ENCODE measurements at regions not wholly inside any gene's neighbourhood (a gene's known extent, or its start where the extent isn't known, plus 50 kb on each side); places are given as distances from the start of the nearest gene placed in this dataset.

DNA sequence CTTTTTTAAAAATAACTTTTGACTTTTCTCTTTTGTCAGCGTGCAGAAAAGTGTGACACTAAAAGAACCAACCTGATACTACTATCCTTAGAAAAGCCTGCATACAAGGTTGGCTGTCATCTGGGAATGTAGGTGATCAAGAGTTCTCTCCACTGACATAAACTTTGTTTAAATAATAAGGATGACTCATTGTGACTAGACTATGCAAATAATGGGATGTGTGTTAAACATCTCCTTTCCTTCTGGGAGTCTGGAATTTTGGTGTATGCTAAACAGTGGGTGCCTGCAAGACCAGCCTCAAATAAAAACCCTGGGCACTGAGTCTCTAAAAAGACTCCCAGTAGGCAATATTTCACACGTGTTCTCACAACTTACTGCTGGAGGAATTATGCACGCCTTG, 373.4 kb downstream of the CNTNAP4 start:
- no peak for DNase-seq (ENCODE audit: low read depth)
- H3K4me3 ChIP-seq (ENCODE audit: low read depth, low read length): no peak overlapping the region
- no peak for TF ChIP-seq MYC (IDR thresholded peaks at IDR 0.05; ENCODE audit: low read depth, low read length)
- TF ChIP-seq, protein P1, sequence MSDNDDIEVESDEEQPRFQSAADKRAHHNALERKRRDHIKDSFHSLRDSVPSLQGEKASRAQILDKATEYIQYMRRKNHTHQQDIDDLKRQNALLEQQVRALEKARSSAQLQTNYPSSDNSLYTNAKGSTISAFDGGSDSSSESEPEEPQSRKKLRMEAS (IDR thresholded peaks at IDR 0.05; ENCODE audit: low read depth, low read length): no peak
- no peak for TF ChIP-seq POLR2A (IDR thresholded peaks at IDR 0.05; ENCODE audit: extremely low read depth, insufficient read length)
- TF ChIP-seq, protein P2, sequence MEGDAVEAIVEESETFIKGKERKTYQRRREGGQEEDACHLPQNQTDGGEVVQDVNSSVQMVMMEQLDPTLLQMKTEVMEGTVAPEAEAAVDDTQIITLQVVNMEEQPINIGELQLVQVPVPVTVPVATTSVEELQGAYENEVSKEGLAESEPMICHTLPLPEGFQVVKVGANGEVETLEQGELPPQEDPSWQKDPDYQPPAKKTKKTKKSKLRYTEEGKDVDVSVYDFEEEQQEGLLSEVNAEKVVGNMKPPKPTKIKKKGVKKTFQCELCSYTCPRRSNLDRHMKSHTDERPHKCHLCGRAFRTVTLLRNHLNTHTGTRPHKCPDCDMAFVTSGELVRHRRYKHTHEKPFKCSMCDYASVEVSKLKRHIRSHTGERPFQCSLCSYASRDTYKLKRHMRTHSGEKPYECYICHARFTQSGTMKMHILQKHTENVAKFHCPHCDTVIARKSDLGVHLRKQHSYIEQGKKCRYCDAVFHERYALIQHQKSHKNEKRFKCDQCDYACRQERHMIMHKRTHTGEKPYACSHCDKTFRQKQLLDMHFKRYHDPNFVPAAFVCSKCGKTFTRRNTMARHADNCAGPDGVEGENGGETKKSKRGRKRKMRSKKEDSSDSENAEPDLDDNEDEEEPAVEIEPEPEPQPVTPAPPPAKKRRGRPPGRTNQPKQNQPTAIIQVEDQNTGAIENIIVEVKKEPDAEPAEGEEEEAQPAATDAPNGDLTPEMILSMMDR (IDR thresholded peaks at IDR 0.05; ENCODE audit: low read depth, low read length): no peak

DNA sequence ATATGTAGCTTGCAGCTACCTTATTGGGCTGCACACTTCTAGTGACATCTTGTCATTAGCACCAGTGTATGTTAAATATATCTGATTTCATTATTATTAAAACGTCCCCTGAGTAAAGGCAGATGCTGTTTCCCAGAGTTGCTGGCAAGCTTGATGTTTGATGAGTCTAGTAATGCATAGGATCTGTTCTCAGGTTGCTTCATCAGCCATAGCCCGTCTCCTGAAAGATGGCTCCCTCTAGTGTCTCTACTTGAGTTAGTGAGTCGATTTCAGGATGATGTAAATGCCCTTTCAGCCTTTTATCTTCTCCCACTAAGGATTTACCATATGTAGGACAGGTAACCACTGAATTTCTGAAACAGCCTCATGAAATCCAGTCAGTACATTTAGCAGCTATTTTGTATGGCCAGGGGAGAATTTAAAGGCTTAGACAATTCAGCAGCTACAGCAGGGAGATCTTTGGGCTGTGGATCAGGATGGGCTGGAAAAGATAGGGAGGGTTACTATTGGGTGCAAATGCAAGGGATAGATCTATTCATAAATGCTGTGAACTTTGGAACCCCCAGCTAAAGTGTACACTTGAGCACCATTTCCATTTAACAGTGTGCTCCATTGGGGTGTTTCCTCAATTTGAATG, 376.3 kb downstream of the CNTNAP4 start:
- DNase-seq (ENCODE audit: low read depth): peak; percentile 64
- TF ChIP-seq, protein P1 (IDR thresholded peaks at IDR 0.05; ENCODE audit: low read depth, low read length): no peak
- TF ChIP-seq, protein P2 (IDR thresholded peaks at IDR 0.05; ENCODE audit: low read depth, low read length): peak; percentile 75
- H3K4me3 ChIP-seq (ENCODE audit: low read depth, low read length): no peak overlapping the region

DNA sequence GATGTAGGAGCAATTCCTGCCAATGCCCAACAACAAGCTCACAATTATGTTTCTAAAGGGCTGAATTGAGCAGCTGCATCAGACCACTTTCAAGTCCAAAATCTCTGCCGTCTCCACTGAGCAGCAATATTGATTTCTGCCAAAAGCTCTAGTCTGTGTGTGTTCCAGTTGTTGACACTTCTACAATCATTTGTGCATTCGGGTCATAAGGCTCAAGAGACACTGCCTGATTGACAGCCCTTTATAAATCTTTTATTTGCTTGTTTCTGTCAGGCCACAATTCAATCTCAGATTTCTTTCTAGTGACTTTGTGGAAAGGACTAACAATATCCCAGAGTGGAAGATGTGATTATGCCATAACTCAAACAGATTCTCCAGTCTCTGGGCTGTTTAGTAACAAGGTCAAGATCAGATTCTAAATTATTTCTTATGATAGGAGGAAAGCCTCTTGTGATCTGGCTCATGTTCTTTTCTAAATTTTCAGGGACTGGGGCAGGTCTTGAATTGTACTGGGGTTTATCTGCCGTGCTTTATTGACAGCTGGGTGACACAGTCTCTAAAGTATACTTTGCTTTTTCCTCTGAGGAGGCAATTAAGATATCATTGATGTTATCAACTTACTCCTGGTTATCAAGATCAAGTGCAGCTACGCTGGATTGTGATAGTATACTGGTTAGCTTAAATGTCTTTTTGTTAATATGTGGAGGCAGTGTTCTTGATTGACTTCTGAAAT, 377.1 kb downstream of the CNTNAP4 start:
- no peak overlapping the region for H3K4me3 ChIP-seq (ENCODE audit: low read depth, low read length)
- DNase-seq (ENCODE audit: low read depth): no peak

DNA sequence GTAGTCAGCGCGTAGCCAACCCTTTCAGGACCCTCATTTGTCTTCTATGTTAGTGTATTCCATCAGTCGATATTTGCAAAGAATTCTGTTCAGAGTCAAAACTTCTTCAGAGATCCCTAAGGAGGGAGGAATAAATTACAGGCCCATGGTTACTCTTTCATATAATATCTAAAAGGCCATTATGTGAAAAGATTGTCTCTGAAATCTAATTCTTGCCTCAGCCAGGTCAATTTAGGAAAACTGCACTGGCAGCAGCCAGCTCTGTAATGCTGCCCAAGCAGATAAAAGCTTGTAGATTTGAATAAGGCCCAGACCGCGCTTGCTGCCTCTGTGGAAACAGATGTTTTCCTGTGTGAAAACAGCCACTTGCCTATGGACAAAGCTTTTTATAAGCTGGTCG, 379.8 kb downstream of the CNTNAP4 start:
- no peak overlapping the region for H3K4me3 ChIP-seq (ENCODE audit: low read depth, low read length)
- DNase-seq (ENCODE audit: low read depth): no peak
- TF ChIP-seq, protein P1 (IDR thresholded peaks at IDR 0.05; ENCODE audit: low read depth, low read length): no peak
- TF ChIP-seq POLR2A (IDR thresholded peaks at IDR 0.05; ENCODE audit: extremely low read depth, insufficient read length) (no peak), MYC (IDR thresholded peaks at IDR 0.05; ENCODE audit: low read depth, low read length) (no peak)
- TF ChIP-seq, protein P2 (IDR thresholded peaks at IDR 0.05; ENCODE audit: low read depth, low read length): no peak

More for the DNA sequence above, 377.1 kb downstream of the CNTNAP4 start:
- TF ChIP-seq, protein P1 (IDR thresholded peaks at IDR 0.05; ENCODE audit: low read depth, low read length): no peak
- TF ChIP-seq, protein P2 (IDR thresholded peaks at IDR 0.05; ENCODE audit: low read depth, low read length): no peak
- TF ChIP-seq MYC (IDR thresholded peaks at IDR 0.05; ENCODE audit: low read depth, low read length) (no peak), POLR2A (IDR thresholded peaks at IDR 0.05; ENCODE audit: extremely low read depth, insufficient read length) (no peak)

DNA sequence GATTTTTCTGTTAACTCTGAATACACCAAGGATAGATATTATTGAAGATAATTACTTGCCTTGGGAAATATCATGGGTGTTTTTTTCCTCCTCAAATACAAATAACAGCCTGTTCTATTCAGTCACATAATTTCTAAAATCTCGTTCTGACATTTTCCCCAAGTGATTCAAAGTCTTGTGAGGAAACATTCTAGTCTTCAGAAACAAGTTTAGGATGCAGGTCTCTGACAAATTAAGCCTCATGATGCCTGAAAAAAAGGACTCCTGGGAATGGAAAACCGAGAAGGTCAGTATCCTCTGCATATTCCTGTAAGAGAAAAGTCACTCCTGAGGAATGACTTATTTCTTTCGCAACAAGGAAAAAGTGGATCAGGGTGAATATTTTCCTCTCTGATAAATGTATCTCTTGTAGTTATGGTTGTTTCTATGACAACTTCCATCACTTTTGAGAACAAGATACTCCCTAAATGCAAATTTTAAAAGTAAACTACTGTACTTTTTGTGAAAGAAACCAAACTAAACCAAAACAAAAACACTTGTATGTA, 384.6 kb downstream of the CNTNAP4 start:
- TF ChIP-seq, protein P1 (IDR thresholded peaks at IDR 0.05; ENCODE audit: low read depth, low read length): no peak
- TF ChIP-seq, protein P2 (IDR thresholded peaks at IDR 0.05; ENCODE audit: low read depth, low read length): no peak
- no peak for TF ChIP-seq POLR2A (IDR thresholded peaks at IDR 0.05; ENCODE audit: extremely low read depth, insufficient read length)
- TF ChIP-seq MYC (IDR thresholded peaks at IDR 0.05; ENCODE audit: low read depth, low read length): no peak
- no peak for DNase-seq (ENCODE audit: low read depth)
- no peak overlapping the region for H3K4me3 ChIP-seq (ENCODE audit: low read depth, low read length)
